Pancreas (tissue), 10 donors: ENCODE measurements at regions not wholly inside any gene's neighbourhood (a gene's known extent, or its start where the extent isn't known, plus 50 kb on each side); places are given as distances from the start of the nearest gene placed in this dataset.

Experiments used
- ATAC-seq, 4 donors: fragments of 200-7000 bp; cut with Tn5 transposase; one replicate each; pipeline versions ENCODE4 v1.8.0 to v1.9.1; 2020; ENCODE audit warnings: mild to moderate bottlenecking in 4 of 4, moderate library complexity in 4 of 4
- DNase-seq, 6 donors: peaks; one replicate each; pipeline ENCODE4 v3.0.0-alpha.2; 2020
- FAIRE-seq: peaks from 2 replicates; lab custom pipeline; 2012; peaks lifted over from hg19 to GRCh38; lab: Jason Lieb, UNC
- H3K27ac ChIP-seq, 4 donors: fragments of 200-600 bp; sonication (generic); 1 replicate in 3 of 4; 2 replicates in 1 of 4; pipeline versions ENCODE4 v1.5.0 to v1.8.0; 2020
- H3K27me3 ChIP-seq, 4 donors: fragments of 200-600 bp; one replicate each; pipeline ENCODE4 v1.8.0; 2021
- H3K36me3 ChIP-seq, 3 donors: fragments of 200-600 bp; sonication (generic) in 1 of 3; one replicate each; pipeline versions ENCODE4 v1.5.0 to v1.8.0; 2020 to 2021
- H3K4me1 ChIP-seq, 3 donors: fragments of 200-600 bp; one replicate each; pipeline ENCODE4 v1.8.0; 2021
- H3K4me3 ChIP-seq, 4 donors: fragments of 200-600 bp; sonication (generic) in 2 of 4; one replicate each; pipeline versions ENCODE4 v1.5.0 to v1.8.0; 2020 to 2021
- H3K9me3 ChIP-seq, 4 donors: fragments of 200-600 bp; one replicate each; pipeline ENCODE4 v1.8.0; 2021
- WGBS, 2 donors: extraction: QIAGEN DNeasy Blood & Tissue Kit; methylation state at CpG; one replicate each; pipeline ENCODE4 v1.1.7; 2013; 5-methylcytosine and 5-hydroxymethylcytosine counted together
- intact Hi-C, 3 donors: fragments of 100-400 bp; cut with DNase I; formaldehyde crosslinking; loops; one replicate each; pipeline versions ENCODE4 v1.11.1 to v1.14.2; 2022
- TF ChIP-seq, protein P1 (sequence below), 4 donors: fragments of 200-600 bp; sonication (generic) in 3 of 4; IDR thresholded peaks; one replicate each; pipeline versions ENCODE4 v1.5.0 to v1.8.0; 2021; ENCODE audit warnings: antibody characterized with exemption in 4 of 4
- donor health status: healthy with polysubstance abuse.
- donor health status: DM: no; HTN: no; CAD: no; lungs with moderate emphysema.
- donor health status: DM: no; HTN: no; CAD: no.
- donor health status: control.
- donor health status: control.
- donor health status: Bipolar disorder and iron deficiency.
- donor health status: DM: yes; HTN: yes; CAD: no.
- donor health status: DM: no; HTN: no; CAD: no.
- donor health status: DM: no; HTN: no; CAD: no.
- donor health status: DM: yes; HTN: yes; CAD: no.

DNA sequence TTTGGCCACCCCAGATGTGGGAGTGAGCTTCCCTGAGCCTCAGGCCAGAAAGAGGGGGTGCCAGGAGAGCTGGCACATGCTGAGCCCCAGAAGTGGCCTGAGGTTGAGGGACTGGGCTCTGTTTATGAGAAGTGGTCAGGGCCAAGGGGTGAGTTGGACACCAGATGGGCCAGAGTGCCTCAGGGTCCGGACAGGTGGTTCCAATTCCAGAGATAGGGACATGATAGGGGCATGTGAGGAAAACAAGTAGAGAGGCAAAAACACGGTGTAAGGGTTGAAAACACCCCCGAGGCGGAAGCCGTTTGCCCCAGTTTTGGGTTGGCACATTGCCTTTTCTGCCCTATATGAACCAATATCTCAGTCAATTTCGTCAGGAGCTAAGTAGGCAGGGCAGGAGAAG, 125.6 kb upstream of the NFIB start:
- WGBS, 2 donors: 78% methylated on average over 6 of the region's 6 CpGs
- DNase-seq (no peak), ATAC-seq (no peak), FAIRE-seq (no peak)
- no peak overlapping the region for H3K27ac ChIP-seq
- TF ChIP-seq, protein P1, sequence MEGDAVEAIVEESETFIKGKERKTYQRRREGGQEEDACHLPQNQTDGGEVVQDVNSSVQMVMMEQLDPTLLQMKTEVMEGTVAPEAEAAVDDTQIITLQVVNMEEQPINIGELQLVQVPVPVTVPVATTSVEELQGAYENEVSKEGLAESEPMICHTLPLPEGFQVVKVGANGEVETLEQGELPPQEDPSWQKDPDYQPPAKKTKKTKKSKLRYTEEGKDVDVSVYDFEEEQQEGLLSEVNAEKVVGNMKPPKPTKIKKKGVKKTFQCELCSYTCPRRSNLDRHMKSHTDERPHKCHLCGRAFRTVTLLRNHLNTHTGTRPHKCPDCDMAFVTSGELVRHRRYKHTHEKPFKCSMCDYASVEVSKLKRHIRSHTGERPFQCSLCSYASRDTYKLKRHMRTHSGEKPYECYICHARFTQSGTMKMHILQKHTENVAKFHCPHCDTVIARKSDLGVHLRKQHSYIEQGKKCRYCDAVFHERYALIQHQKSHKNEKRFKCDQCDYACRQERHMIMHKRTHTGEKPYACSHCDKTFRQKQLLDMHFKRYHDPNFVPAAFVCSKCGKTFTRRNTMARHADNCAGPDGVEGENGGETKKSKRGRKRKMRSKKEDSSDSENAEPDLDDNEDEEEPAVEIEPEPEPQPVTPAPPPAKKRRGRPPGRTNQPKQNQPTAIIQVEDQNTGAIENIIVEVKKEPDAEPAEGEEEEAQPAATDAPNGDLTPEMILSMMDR (IDR thresholded peaks at IDR 0.05): no peak
- no peaks in the 10 kb centered on the region for H3K36me3 ChIP-seq
- no peaks in the 10 kb centered on the region for H3K4me1 ChIP-seq
- H3K9me3 ChIP-seq: no peaks in the 10 kb centered on the region
- intact Hi-C loops: no loop called here
- no peaks in the 10 kb centered on the region for H3K27me3 ChIP-seq
- no peak overlapping the region for H3K4me3 ChIP-seq

DNA sequence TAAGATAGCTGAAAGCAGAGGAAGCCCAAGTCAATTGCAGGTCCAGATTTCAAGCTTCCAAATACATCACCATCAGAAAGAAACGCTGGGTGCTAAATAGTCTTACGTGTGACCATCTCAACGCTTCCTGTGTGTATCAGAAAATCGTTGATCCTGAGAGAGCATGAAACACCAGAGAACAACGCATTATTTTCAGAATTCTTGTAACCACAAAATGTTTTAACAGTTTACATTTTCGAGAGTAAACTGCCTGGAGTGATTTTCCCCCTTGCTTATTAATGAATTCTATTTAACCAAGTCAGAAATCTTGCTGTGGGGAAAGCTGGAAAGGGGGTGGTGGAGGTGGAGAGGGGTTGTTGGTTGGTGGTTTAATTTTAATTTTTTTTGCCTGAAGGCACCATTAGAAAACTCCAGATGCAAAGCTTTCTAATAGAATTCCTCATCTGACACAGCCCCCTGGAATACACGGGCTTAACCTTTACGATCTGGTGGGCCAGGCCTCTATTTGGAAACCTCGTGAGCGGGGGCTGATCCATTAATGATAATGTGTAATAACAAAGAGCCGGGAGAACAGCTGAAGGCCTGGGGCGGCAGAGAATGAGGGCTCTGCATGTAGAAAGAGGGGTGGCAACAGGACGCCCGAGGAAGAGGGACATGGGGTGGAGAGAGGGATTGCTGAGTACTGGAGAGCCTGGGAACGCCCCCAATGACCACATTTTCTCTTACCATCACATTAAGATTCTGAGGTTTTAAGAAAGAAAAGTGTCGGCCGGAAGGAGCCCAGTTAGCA, 124.5 kb upstream of the NFIB start:
- Histone ChIP-seq H3K9me3 (no peaks in the 10 kb centered on the region), H3K4me3 (no peak overlapping the region), H3K36me3 (no peaks in the 10 kb centered on the region), H3K27me3 (no peaks in the 10 kb centered on the region), H3K27ac (no peak overlapping the region), H3K4me1 (peaks cover 0 to 3% (median 0%) of the 10 kb centered on the region in 3 donors)
- DNase-seq (no peak), ATAC-seq (no peak), FAIRE-seq (no peak)
- TF ChIP-seq, protein P1 (IDR thresholded peaks at IDR 0.05): no peak
- 75 to 76% methylated on average over 17 of the region's 17 CpGs for WGBS, 2 donors
- intact Hi-C loops: no loop called here

DNA sequence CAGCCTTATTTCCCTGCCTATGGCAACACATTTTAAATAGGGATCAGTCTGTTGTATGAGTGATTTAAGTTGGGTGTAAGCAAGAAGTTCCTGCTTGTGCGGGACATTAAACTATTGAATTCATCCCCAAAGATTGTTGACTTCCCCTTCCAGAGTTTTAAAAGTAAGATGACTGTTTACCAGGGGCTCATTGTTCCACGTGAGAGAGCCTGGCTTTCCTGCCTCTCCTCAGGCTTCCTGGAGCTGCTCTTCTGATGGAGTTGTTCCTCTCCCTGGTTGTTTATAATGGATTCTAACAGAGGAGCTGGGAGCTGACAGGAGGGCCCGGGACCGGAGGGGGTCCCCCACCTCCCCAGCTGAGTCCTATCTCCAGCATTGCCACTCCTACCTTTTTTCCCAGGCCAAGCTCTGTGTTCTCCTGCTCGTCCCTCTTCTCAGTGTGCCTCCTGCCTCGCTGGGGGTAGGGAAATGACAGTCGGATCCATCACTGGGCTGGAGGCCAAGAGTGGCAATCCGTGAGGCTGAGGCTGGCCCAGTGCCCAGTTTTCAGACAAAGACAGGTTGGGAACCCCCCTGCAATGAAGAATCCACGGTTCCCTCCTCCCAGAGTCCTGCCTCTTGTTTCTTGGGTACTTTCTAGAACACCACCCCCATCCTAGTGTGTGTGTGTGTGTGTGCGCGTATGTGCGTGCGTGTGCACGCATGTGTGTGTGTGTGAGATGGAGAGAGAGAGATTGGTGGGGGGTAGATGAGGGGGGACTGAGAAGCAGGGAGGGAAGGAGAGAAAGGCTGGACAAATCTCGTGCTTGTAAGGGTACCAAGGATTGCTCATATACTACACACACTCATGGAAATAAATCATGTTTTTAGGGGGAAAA, 123.7 kb upstream of the NFIB start:
- Histone ChIP-seq H3K36me3 (no peaks in the 10 kb centered on the region), H3K27me3 (no peaks in the 10 kb centered on the region), H3K4me3 (no peak overlapping the region), H3K4me1 (peaks cover 0 to 8% (median 0%) of the 10 kb centered on the region in 3 donors), H3K9me3 (no peaks in the 10 kb centered on the region), H3K27ac (no peak overlapping the region)
- WGBS, 2 donors: 41 to 42% methylated on average over 15 of the region's 15 CpGs
- no peak for FAIRE-seq
- intact Hi-C loops: no loop called here
- TF ChIP-seq, protein P1 (IDR thresholded peaks at IDR 0.05): no peak
- no peak for ATAC-seq
- no peak for DNase-seq

DNA sequence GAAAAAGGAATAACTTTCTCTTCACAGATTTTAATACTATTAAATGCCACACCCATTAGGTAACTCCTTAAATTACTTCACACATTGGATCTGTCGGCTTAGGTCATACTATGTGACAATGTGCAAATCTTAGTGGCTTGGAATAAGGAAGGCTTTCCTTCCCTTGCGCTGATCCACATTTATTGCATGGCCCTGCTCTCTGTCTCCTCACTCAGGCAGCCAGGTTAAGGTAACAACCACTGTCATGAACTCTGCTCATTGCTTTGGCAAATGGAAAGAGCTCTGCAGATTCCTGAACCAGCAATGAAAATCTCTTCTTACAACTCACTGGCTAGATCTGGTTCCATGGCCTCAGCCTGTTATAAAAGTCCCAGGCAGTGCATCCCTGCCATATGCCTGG, 121.9 kb upstream of the NFIB start:
- intact Hi-C loops: no loop called here
- WGBS, 2 donors: 76 to 82% methylated on average over 2 of the region's 2 CpGs
- FAIRE-seq (no peak), DNase-seq (no peak), ATAC-seq (no peak)
- Histone ChIP-seq H3K4me1 (peaks cover 0 to 8% (median 0%) of the 10 kb centered on the region in 3 donors), H3K27me3 (no peaks in the 10 kb centered on the region), H3K4me3 (no peak overlapping the region), H3K9me3 (no peaks in the 10 kb centered on the region), H3K36me3 (no peaks in the 10 kb centered on the region), H3K27ac (no peak overlapping the region)
- TF ChIP-seq, protein P1 (IDR thresholded peaks at IDR 0.05): no peak
